ENCODE measurements at regions not wholly inside any gene's neighbourhood (a gene's known extent, or its start where the extent isn't known, plus 50 kb on each side); places are given as distances from the start of the nearest gene placed in this dataset.

GRCh38 chr4:181599134-181599533 is 644.1 kb upstream of the TENM3 start:
- no peak for TF ChIP-seq CTCF (IDR thresholded peaks at IDR 0.05)
- no peak for TF ChIP-seq POLR2A (IDR thresholded peaks at IDR 0.05)
